Activated CD4-positive, alpha-beta memory T cell treated with anti-CD3 and anti-CD28 coated beads for 36 hours (primary cell): ENCODE measurements at regions not wholly inside any gene's neighbourhood (a gene's known extent, or its start where the extent isn't known, plus 50 kb on each side); places are given as distances from the start of the nearest gene placed in this dataset.

Source experiments
- CTCF ChIA-PET: fragments of 350-600 bp; sonication (Branson Sonifier 250); formaldehyde crosslinking; loops from one replicate; lab custom pipeline; 2021; ENCODE audit warnings: antibody characterized with exemption, inconsistent platforms; lab: Charles Lee
- POLR2A ChIA-PET: fragments of 350-600 bp; sonication (Branson Sonifier 250); formaldehyde crosslinking; loops from one replicate; lab custom pipeline; 2021; ENCODE audit warnings: antibody characterized with exemption; lab: Charles Lee
- DNase-seq: peaks from one replicate; pipeline ENCODE4 v3.0.0-alpha.2; 2020
- H3K27ac Mint-ChIP-seq: one replicate; pipeline ENCODE4 v1.8.0; 2021; ENCODE audit warnings: mixed read lengths
- H3K27me3 Mint-ChIP-seq: one replicate; pipeline ENCODE4 v1.8.0; 2021; ENCODE audit warnings: mixed read lengths
- H3K36me3 Mint-ChIP-seq: one replicate; pipeline ENCODE4 v1.8.0; 2021; ENCODE audit warnings: mixed read lengths
- H3K4me1 Mint-ChIP-seq: one replicate; pipeline ENCODE4 v1.8.0; 2021; ENCODE audit warnings: low read depth, mixed read lengths
- H3K4me3 Mint-ChIP-seq: one replicate; pipeline ENCODE4 v1.8.0; 2021; ENCODE audit warnings: mild to moderate bottlenecking, mixed read lengths
- H3K9me3 Mint-ChIP-seq: one replicate; pipeline ENCODE4 v1.8.0; 2021; ENCODE audit warnings: mixed read lengths
- intact Hi-C: fragments of 100-400 bp; cut with micrococcal nuclease; formaldehyde crosslinking; loops from one replicate; pipeline ENCODE4 v1.15.1; 2023

DNA sequence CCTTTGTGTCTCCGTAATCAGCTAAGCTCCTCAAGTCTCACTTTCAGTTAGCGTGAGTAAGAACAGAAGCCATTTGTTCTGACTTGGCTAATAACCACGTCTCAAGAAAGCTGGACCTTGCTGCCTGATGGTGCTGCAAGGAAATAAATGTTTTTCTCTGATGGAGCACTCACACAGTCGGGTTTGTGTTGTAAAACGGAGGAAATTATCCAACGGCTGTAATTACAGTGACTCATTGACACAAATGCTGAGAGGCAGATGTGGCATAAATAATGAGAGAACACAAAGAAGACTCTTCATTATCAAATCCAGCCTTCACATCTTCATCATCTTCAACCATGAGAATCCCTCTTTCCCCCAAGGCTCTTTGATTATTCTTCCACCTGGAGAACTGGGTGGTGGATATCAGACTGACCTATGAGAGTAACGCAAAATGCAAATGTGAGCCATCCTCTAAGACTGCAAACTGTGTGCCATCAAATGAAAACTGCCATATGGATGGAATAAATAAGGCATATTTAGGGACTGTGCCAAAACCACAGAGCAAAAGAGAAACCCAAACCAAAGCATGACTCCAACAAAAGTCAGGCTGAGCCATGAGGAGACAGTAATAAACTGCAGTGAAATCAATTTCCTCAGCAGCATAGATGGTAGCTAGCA, 252.6 kb downstream of the RND3 start:
- Mint-ChIP-seq H3K4me1 (no peaks in the 10 kb centered on the region), H3K27me3 (no peaks in the 10 kb centered on the region), H3K27ac (no peak overlapping the region), H3K36me3 (no peaks in the 10 kb centered on the region), H3K4me3 (no peak overlapping the region), H3K9me3 (no peaks in the 10 kb centered on the region)
- ChIA-PET POLR2A (no interaction called here), CTCF (no interaction called here)
- intact Hi-C loops: no loop called here
- DNase-seq: no peak

DNA sequence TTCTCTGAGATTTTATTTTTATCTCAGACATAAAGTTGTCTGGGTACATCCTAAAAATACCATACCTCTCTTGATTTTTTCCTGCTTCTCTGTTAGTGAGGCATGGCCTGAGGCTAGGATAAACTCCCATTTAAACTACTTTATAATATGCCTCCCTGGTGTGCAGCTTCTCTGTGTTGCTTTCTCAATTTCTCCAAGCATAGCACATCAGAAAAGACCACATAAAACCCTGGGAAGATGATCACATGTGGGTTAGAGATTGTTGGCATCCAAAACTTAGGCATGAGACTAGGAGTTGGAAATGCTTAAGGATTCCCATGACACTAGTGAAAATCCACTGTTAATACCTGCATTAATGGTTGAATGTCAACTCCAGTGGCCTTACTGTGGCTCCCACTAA, 254.6 kb downstream of the RND3 start:
- H3K27me3 Mint-ChIP-seq: no peaks in the 10 kb centered on the region
- no peaks in the 10 kb centered on the region for H3K9me3 Mint-ChIP-seq
- ChIA-PET CTCF (no interaction called here), POLR2A (no interaction called here)
- H3K27ac Mint-ChIP-seq: no peak overlapping the region
- H3K4me1 Mint-ChIP-seq: no peaks in the 10 kb centered on the region
- DNase-seq: no peak
- H3K4me3 Mint-ChIP-seq: no peak overlapping the region
- H3K36me3 Mint-ChIP-seq: no peaks in the 10 kb centered on the region
- intact Hi-C loops: no loop called here

DNA sequence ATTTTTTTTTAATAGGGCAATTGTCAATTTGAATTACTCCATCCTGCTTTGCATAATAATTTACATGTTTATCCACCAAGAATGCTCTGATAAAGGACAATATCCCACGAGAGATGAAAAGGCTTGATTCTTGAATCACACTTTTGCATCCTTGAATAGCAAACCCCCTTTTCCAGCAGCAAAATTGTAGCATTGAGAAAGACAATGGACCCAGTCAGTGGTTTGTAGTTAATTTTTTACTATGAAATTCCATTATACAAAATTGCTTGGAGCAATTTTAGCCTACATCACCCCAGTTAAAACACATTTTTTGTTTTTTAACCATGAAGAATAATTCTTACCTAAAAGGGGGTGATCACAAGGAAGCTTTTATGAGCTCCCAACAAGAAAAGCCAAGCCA, 255.1 kb downstream of the RND3 start:
- ChIA-PET POLR2A (no interaction called here), CTCF (no interaction called here)
- H3K27me3 Mint-ChIP-seq: no peaks in the 10 kb centered on the region
- no peaks in the 10 kb centered on the region for H3K36me3 Mint-ChIP-seq
- no peak overlapping the region for H3K4me3 Mint-ChIP-seq
- intact Hi-C loops: no loop called here
- no peak for DNase-seq
- H3K4me1 Mint-ChIP-seq: no peaks in the 10 kb centered on the region
- H3K27ac Mint-ChIP-seq: no peak overlapping the region
- no peaks in the 10 kb centered on the region for H3K9me3 Mint-ChIP-seq

DNA sequence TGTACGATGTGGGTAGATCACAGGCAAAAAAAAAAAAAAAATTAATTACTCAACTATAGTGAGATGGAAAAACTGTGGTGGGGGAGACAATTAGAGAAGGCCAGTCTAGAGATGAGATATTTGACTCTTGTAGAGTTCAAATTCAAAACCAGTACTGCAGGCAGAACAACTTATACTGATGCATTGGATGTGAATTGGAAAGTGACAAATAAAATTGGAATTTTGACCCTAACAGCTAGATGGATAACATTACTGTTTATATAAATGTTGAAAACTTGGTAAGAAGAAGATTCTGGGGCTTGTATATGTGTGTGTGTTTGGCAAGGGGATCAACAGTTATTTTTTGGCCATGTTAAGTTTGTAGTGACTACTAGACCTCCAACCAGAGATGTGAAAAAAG, 256.9 kb downstream of the RND3 start:
- Mint-ChIP-seq H3K4me1 (no peaks in the 10 kb centered on the region), H3K4me3 (no peak overlapping the region), H3K36me3 (no peaks in the 10 kb centered on the region), H3K9me3 (no peaks in the 10 kb centered on the region), H3K27me3 (no peaks in the 10 kb centered on the region), H3K27ac (no peak overlapping the region)
- DNase-seq: no peak
- ChIA-PET CTCF (no interaction called here), POLR2A (no interaction called here)
- intact Hi-C loops: no loop called here

DNA sequence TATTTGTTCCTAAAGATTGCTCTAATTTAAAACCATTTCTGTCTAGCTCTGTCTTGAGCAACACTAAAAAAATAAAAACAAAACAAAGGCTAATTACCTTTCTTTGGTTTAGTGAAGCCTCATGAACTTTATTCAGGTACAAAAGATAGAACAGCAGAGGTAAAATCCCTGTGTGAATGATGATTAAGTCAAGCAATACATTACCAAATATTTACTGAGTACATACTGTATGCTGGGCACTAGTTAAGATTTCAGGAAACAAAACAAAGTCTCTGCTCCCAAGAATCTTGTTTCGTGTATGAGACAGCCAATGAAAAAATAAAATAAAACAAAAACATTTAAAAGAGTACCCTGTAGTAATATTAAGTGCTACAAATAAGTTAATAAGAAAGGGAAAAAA, 257.5 kb downstream of the RND3 start:
- H3K36me3 Mint-ChIP-seq: no peaks in the 10 kb centered on the region
- no peak overlapping the region for H3K27ac Mint-ChIP-seq
- CTCF ChIA-PET: no interaction called here
- no peaks in the 10 kb centered on the region for H3K4me1 Mint-ChIP-seq
- no peaks in the 10 kb centered on the region for H3K9me3 Mint-ChIP-seq
- POLR2A ChIA-PET: no interaction called here
- no peak overlapping the region for H3K4me3 Mint-ChIP-seq
- intact Hi-C loops: no loop called here
- H3K27me3 Mint-ChIP-seq: no peaks in the 10 kb centered on the region
- no peak for DNase-seq

DNA sequence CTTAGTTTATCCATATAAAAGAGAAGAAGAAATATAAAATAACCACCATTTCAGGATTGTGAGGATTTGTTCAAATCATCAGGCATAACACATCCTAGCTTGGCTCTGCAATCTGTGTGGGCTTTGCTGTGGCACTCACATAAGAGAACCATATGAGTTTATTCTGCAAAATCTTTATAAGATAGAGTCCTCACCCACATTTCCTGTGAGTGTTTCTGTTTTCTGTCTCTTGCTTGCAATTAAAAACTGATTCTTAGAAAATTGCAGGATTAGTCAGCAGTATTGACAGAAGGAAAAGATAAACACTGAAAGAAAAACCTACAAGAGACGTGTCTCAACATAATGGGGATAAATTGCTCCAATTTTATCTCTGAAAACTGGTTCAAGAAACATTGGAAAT, 258.5 kb downstream of the RND3 start:
- ChIA-PET POLR2A (no interaction called here), CTCF (no interaction called here)
- intact Hi-C loops: no loop called here
- DNase-seq: no peak
- no peaks in the 10 kb centered on the region for H3K36me3 Mint-ChIP-seq
- no peaks in the 10 kb centered on the region for H3K27me3 Mint-ChIP-seq
- no peaks in the 10 kb centered on the region for H3K4me1 Mint-ChIP-seq
- no peaks in the 10 kb centered on the region for H3K9me3 Mint-ChIP-seq
- H3K4me3 Mint-ChIP-seq: no peak overlapping the region
- no peak overlapping the region for H3K27ac Mint-ChIP-seq

DNA sequence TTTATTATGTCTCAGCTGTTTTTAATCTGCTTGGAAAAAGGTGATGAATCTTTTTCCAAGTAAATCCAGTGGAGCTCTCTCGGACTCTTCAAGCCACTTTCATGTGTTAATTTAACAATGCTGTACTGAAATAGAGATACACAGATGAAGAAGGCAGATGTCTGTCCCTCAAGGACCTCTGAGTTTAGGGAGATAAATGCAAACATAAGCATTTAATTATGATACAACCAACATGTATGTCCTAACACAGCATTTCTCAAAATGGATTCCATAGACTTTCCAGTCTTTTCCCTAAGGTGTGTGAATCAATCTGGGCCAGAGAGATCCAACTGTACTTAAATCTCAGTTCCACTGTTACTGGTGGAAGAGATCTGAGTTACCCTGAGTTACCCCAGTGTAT, 262.4 kb downstream of the RND3 start:
- no peak for DNase-seq

DNA sequence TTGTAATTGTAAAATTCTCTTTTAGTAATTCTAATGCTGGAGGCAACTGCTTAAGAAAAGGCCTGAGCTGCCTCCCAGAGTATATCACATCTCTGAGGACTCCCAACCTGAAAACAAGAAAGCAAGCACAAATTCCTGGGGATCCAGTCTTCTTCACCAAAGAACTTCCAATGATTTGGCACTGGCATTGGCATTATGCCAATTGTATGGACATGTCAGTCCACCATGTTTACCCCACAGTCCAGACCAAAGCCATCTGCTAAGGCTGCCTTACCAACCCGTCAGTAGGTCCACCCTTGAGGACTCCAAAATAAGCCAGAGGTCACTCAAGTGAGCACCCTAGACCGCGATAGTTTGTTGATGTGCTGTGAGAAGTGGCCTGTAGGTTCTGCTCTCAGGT, 263.1 kb downstream of the RND3 start:
- peaks cover 2% of the 10 kb centered on the region for H3K9me3 Mint-ChIP-seq
- H3K4me3 Mint-ChIP-seq: no peak overlapping the region
- H3K27ac Mint-ChIP-seq: no peak overlapping the region
- intact Hi-C loops: no loop called here
- no peaks in the 10 kb centered on the region for H3K4me1 Mint-ChIP-seq
- no peaks in the 10 kb centered on the region for H3K27me3 Mint-ChIP-seq
- no peaks in the 10 kb centered on the region for H3K36me3 Mint-ChIP-seq
- POLR2A ChIA-PET: no interaction called here
- DNase-seq: no peak
- CTCF ChIA-PET: no interaction called here

More for the DNA sequence above, 262.4 kb downstream of the RND3 start:
- POLR2A ChIA-PET: no interaction called here
- H3K4me3 Mint-ChIP-seq: no peak overlapping the region
- no peaks in the 10 kb centered on the region for H3K36me3 Mint-ChIP-seq
- H3K9me3 Mint-ChIP-seq: peaks cover 2% of the 10 kb centered on the region
- H3K4me1 Mint-ChIP-seq: no peaks in the 10 kb centered on the region
- intact Hi-C loops: no loop called here
- H3K27me3 Mint-ChIP-seq: no peaks in the 10 kb centered on the region
- CTCF ChIA-PET: interaction anchor here (0.6 kb wide), 1 partner anchor 1211 kb away, joined by 3 read pairs; no protein-coding TSS in a partner anchor
- H3K27ac Mint-ChIP-seq: no peak overlapping the region

DNA sequence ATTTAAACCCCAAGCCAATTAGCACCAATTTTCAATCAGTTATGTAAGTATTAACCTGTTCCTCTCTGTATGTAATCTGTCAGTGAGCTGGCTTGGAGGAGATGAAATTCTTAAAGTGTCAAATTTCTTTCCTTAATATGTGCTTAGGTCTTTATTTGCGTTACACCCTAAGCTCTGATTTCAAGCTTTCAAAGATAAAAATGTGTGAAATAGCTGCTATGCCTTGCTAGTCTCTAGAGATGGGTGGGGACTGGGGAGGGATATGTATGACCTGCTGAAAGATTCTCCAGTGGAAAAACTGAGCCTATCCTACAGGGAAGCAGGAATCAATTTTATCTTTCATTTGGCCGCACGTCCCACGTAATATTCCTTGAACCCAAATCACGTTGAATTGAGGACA, 264.5 kb downstream of the RND3 start:
- intact Hi-C loops: no loop called here
- Mint-ChIP-seq H3K27ac (no peak overlapping the region), H3K4me3 (no peak overlapping the region), H3K27me3 (no peaks in the 10 kb centered on the region), H3K4me1 (no peaks in the 10 kb centered on the region), H3K36me3 (no peaks in the 10 kb centered on the region), H3K9me3 (peaks cover 2% of the 10 kb centered on the region)
- CTCF ChIA-PET: no interaction called here
- no peak for DNase-seq
- POLR2A ChIA-PET: no interaction called here

DNA sequence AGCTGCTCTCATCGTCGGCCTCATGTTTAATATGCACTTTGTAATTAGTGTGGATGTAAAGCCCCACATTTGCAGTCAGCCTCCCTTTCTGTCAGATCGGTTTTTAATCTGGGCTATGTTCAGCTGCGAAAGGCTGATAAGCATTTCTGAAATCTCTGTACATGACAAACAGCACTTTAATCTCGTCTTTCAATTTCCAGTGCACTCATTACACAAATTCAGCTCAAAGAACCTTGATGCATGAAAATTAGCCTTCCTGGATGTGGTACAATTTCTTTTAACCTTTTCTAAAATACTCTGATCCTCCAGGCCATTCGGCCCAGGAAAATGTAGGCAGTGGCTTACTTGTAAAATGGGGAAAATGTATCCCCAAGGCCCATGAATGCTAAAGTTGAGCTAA, 265.1 kb downstream of the RND3 start:
- intact Hi-C loops: no loop called here
- H3K9me3 Mint-ChIP-seq: peaks cover 2% of the 10 kb centered on the region
- no peaks in the 10 kb centered on the region for H3K36me3 Mint-ChIP-seq
- no peaks in the 10 kb centered on the region for H3K27me3 Mint-ChIP-seq
- ChIA-PET POLR2A (no interaction called here), CTCF (no interaction called here)
- no peak overlapping the region for H3K4me3 Mint-ChIP-seq
- H3K27ac Mint-ChIP-seq: no peak overlapping the region
- no peak for DNase-seq
- H3K4me1 Mint-ChIP-seq: no peaks in the 10 kb centered on the region

DNA sequence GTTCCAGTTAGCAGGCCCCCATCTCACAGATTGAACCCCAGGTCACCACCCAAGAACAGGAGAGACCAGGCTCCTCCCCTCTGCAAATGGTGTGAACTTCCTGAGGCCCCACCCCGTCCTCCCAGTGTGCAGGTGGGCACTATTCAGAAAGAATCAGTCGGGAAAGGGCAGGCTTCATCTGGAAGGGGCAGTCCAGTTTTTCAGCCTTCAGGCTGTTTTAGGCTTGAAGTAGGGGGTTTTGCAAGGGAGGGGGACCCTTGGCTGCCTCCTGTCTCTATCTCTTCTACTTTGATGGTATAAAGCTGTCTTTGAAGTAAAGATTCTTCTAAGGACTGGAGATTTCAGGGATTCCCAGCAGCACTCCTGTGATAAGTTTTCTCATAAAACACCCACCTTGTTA, 267.6 kb downstream of the RND3 start:
- DNase-seq: no peak
- Mint-ChIP-seq H3K4me1 (no peaks in the 10 kb centered on the region), H3K9me3 (peaks cover 2% of the 10 kb centered on the region), H3K27me3 (no peaks in the 10 kb centered on the region), H3K36me3 (no peaks in the 10 kb centered on the region), H3K27ac (no peak overlapping the region), H3K4me3 (no peak overlapping the region)
- ChIA-PET CTCF (no interaction called here), POLR2A (no interaction called here)
- intact Hi-C loops: no loop called here

DNA sequence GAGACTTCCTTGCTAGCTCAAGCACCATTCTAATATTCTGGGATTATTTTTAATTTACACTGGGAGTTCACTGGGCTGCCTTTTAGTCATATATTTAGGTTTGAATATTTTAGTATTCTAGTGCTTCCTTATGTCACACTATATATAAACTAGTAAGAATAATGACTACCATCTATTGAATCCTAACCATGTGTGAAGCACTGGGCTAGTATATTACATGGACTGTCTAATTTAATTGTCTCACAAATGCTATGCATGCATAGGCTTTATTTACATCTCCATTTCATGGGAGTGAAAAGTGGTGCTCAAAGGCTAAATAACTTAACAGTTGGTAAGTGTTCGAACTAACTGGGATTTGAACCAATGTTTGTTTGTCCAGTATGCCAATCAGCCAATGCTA, 272.4 kb downstream of the RND3 start:
- intact Hi-C loops: no loop called here
- ChIA-PET POLR2A (no interaction called here), CTCF (no interaction called here)
- H3K9me3 Mint-ChIP-seq: no peaks in the 10 kb centered on the region
- no peak overlapping the region for H3K4me3 Mint-ChIP-seq
- H3K27me3 Mint-ChIP-seq: no peaks in the 10 kb centered on the region
- H3K27ac Mint-ChIP-seq: no peak overlapping the region
- DNase-seq: no peak
- H3K36me3 Mint-ChIP-seq: no peaks in the 10 kb centered on the region
- H3K4me1 Mint-ChIP-seq: no peaks in the 10 kb centered on the region

DNA sequence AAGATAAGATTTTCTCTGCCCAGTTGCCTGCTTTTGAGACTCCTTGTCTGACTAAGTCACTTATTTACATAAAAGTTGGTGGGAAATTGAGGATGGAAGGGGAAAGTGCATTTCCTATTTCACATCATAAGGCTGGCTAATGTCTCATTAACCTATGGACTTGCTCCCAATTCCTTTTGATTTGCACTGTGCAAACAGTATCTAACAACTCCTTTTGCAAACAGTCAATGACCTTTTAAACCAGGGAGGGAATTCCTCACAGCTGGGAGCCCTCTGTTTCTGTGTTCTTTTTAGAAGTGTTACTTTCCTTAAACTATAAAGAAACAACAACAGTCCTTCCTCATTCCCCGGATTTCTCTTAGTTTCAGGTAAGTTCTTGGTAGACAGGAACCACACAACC, 272.8 kb downstream of the RND3 start:
- Mint-ChIP-seq H3K4me1 (no peaks in the 10 kb centered on the region), H3K27me3 (no peaks in the 10 kb centered on the region), H3K36me3 (no peaks in the 10 kb centered on the region), H3K4me3 (no peak overlapping the region), H3K9me3 (no peaks in the 10 kb centered on the region), H3K27ac (no peak overlapping the region)
- no peak for DNase-seq
- ChIA-PET POLR2A (no interaction called here), CTCF (no interaction called here)
- intact Hi-C loops: no loop called here
